SK-N-SH treated with all-trans-retinoic acid at 6 μM for 48 hours (cell line): ENCODE measurements at regions not wholly inside any gene's neighbourhood (a gene's known extent, or its start where the extent isn't known, plus 50 kb on each side); places are given as distances from the start of the nearest gene placed in this dataset.

Experiments
- BACH2 ChIP-seq: fragments of 250-450 bp; sonication (Bioruptor Pico); IDR thresholded peaks from 2 replicates; pipeline ENCODE4 v1.9.0; 2021; ENCODE audit warnings: mild to moderate bottlenecking, borderline replicate concordance
- ESRRG ChIP-seq: fragments of 250-450 bp; sonication (Bioruptor Pico); IDR thresholded peaks from 2 replicates; pipeline ENCODE4 v1.6.1; 2021; ENCODE audit warnings: mild to moderate bottlenecking
- ISL1 ChIP-seq: fragments of 250-450 bp; sonication (Bioruptor Pico); IDR thresholded peaks from 2 replicates; pipeline ENCODE4 v2.1.2; 2022; ENCODE audit warnings: mild to moderate bottlenecking, moderate library complexity
- PPARA ChIP-seq: fragments of 250-450 bp; sonication (Bioruptor Pico); IDR thresholded peaks from 2 replicates; pipeline ENCODE4 v1.5.0; 2020; ENCODE audit warnings: mild to moderate bottlenecking, borderline replicate concordance
- SNAI2 ChIP-seq: fragments of 250-450 bp; sonication (Bioruptor Pico); IDR thresholded peaks from 2 replicates; pipeline ENCODE4 v1.5.0; 2020; ENCODE audit warnings: mild to moderate bottlenecking, moderate library complexity
- TCF4 ChIP-seq: fragments of 250-450 bp; sonication (Bioruptor Pico); IDR thresholded peaks from 2 replicates; pipeline ENCODE4 v1.8.0; 2021; ENCODE audit warnings: mild to moderate bottlenecking, moderate library complexity, borderline replicate concordance
- ZFP3 ChIP-seq: fragments of 250-450 bp; sonication (Bioruptor Pico); IDR thresholded peaks from 2 replicates; pipeline ENCODE4 v1.5.0; 2020; ENCODE audit warnings: mild to moderate bottlenecking, moderate library complexity
- ZFP30 ChIP-seq: fragments of 450-650 bp; formaldehyde crosslinking; IDR thresholded peaks from 2 replicates; pipeline ENCODE4 v1.5.0; 2022; ENCODE audit warnings: mild to moderate bottlenecking, moderate library complexity
- TF ChIP-seq, protein P1 (sequence below): fragments of 250-450 bp; sonication (Bioruptor Pico); IDR thresholded peaks from 2 replicates; pipeline ENCODE4 v1.5.1; 2021; ENCODE audit warnings: mild to moderate bottlenecking, moderate library complexity
- TF ChIP-seq, protein P2 (sequence below): fragments of 250-450 bp; sonication (Bioruptor Pico); IDR thresholded peaks from 2 replicates; pipeline ENCODE4 v1.5.1; 2020; ENCODE audit warnings: low read depth, mild to moderate bottlenecking, moderate library complexity
- TF ChIP-seq, protein P3 (sequence below): fragments of 250-450 bp; sonication (Bioruptor Pico); IDR thresholded peaks from 2 replicates; pipeline ENCODE4 v1.8.0; 2020; ENCODE audit warnings: mild to moderate bottlenecking, moderate library complexity, borderline replicate concordance

DNA sequence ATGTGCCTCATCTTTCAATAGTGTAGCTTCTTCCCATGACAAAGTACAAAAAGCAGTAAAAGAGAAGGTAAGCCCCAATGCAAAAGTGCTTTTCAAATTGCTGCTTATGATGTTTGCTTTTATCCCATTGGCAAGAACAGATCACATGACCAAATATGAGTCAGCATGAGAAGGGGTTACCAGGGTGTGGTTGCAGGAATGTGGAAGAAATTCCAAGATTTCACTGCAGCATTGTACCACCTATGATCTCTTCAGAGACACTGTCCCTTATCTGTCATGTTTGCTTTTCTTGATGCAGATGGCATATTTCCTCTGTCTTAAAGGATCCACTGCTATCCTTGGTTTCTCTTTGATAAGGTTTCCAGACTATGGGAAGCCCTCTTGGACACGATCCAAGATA, 1006.9 kb upstream of the PRMT6 start:
- TF ChIP-seq ESRRG = no peak
- TF ChIP-seq, protein P1, sequence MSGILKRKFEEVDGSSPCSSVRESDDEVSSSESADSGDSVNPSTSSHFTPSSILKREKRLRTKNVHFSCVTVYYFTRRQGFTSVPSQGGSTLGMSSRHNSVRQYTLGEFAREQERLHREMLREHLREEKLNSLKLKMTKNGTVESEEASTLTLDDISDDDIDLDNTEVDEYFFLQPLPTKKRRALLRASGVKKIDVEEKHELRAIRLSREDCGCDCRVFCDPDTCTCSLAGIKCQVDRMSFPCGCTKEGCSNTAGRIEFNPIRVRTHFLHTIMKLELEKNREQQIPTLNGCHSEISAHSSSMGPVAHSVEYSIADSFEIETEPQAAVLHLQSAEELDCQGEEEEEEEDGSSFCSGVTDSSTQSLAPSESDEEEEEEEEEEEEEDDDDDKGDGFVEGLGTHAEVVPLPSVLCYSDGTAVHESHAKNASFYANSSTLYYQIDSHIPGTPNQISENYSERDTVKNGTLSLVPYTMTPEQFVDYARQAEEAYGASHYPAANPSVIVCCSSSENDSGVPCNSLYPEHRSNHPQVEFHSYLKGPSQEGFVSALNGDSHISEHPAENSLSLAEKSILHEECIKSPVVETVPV = no peak
- TF ChIP-seq BACH2 (CRISPR knock-in tag) = no peak
- TF ChIP-seq, protein P2, sequence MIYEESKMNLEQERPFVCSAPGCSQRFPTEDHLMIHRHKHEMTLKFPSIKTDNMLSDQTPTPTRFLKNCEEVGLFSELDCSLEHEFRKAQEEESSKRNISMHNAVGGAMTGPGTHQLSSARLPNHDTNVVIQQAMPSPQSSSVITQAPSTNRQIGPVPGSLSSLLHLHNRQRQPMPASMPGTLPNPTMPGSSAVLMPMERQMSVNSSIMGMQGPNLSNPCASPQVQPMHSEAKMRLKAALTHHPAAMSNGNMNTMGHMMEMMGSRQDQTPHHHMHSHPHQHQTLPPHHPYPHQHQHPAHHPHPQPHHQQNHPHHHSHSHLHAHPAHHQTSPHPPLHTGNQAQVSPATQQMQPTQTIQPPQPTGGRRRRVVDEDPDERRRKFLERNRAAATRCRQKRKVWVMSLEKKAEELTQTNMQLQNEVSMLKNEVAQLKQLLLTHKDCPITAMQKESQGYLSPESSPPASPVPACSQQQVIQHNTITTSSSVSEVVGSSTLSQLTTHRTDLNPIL (CRISPR knock-in tag) = no peak
- no peak for TF ChIP-seq ISL1
- TF ChIP-seq, protein P3, sequence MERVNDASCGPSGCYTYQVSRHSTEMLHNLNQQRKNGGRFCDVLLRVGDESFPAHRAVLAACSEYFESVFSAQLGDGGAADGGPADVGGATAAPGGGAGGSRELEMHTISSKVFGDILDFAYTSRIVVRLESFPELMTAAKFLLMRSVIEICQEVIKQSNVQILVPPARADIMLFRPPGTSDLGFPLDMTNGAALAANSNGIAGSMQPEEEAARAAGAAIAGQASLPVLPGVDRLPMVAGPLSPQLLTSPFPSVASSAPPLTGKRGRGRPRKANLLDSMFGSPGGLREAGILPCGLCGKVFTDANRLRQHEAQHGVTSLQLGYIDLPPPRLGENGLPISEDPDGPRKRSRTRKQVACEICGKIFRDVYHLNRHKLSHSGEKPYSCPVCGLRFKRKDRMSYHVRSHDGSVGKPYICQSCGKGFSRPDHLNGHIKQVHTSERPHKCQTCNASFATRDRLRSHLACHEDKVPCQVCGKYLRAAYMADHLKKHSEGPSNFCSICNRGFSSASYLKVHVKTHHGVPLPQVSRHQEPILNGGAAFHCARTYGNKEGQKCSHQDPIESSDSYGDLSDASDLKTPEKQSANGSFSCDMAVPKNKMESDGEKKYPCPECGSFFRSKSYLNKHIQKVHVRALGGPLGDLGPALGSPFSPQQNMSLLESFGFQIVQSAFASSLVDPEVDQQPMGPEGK (CRISPR knock-in tag) = no peak
- no peak for TF ChIP-seq ZFP3 (CRISPR knock-in tag)
- no peak for TF ChIP-seq SNAI2 (CRISPR knock-in tag)
- TF ChIP-seq ZFP30 (CRISPR knock-in tag) = no peak
- no peak for TF ChIP-seq TCF4 (CRISPR knock-in tag)
- no peak for TF ChIP-seq PPARA (CRISPR knock-in tag)
